ENCODE measurements at regions not wholly inside any gene's neighbourhood (a gene's known extent, or its start where the extent isn't known, plus 50 kb on each side); places are given as distances from the start of the nearest gene placed in this dataset.
"Not testable (repeated sequence)": the region's sequence is repeated elsewhere in the genome, so short reads cannot be mapped to it uniquely, and the experiment has no call there.

- not testable (repeated sequence) for DNase-seq (ENCODE audit: low read depth)
Measured at GRCh38 chr9:40934480-40934879, 194.0 kb downstream of the FOXD4L6 start.

- DNase-seq (ENCODE audit: low read depth) = not testable (repeated sequence)
Measured at GRCh38 chr9:40930426-40930825, 198.1 kb downstream of the FOXD4L6 start.

- DNase-seq (ENCODE audit: low read depth) = not testable (repeated sequence)
Measured at GRCh38 chr9:40929488-40929845, 199.0 kb downstream of the FOXD4L6 start.

GRCh38 chr9:40928803-40929487 lies 199.5 kb downstream of the FOXD4L6 start:
- no peak for DNase-seq (ENCODE audit: low read depth)

- DNase-seq (ENCODE audit: low read depth) = no peak
Measured at GRCh38 chr9:40927851-40928802, 200.4 kb downstream of the FOXD4L6 start.

- DNase-seq (ENCODE audit: low read depth) = no peak
Measured at GRCh38 chr9:40927260-40927631, 201.2 kb downstream of the FOXD4L6 start.

GRCh38 chr9:40926404-40927259 lies 201.8 kb downstream of the FOXD4L6 start:
- DNase-seq (ENCODE audit: low read depth) = no peak

- no peak for DNase-seq (ENCODE audit: low read depth)
Measured at GRCh38 chr9:40925149-40925548, 203.3 kb downstream of the FOXD4L6 start.

- not testable (repeated sequence) for DNase-seq (ENCODE audit: low read depth)
Measured at GRCh38 chr9:40916399-40916783, 212.1 kb downstream of the FOXD4L6 start.

GRCh38 chr9:40915660-40916398 lies 212.7 kb downstream of the FOXD4L6 start:
- DNase-seq (ENCODE audit: low read depth) = not testable (repeated sequence)

GRCh38 chr9:40914772-40915659 lies 213.5 kb downstream of the FOXD4L6 start:
- DNase-seq (ENCODE audit: low read depth) = no peak

GRCh38 chr9:40913928-40914673 lies 214.4 kb downstream of the FOXD4L6 start:
- no peak for DNase-seq (ENCODE audit: low read depth)

GRCh38 chr9:40913096-40913719 lies 215.3 kb downstream of the FOXD4L6 start:
- no peak for DNase-seq (ENCODE audit: low read depth)

GRCh38 chr9:40912679-40913078 lies 215.8 kb downstream of the FOXD4L6 start:
- DNase-seq (ENCODE audit: low read depth) = not testable (repeated sequence)

GRCh38 chr9:40911647-40912046 lies 216.8 kb downstream of the FOXD4L6 start:
- DNase-seq (ENCODE audit: low read depth) = no peak

GRCh38 chr9:40910995-40911394 lies 217.5 kb downstream of the FOXD4L6 start:
- not testable (repeated sequence) for DNase-seq (ENCODE audit: low read depth)

GRCh38 chr9:40909821-40910220 lies 218.7 kb downstream of the FOXD4L6 start:
- DNase-seq (ENCODE audit: low read depth) = no peak

GRCh38 chr9:40909111-40909510 lies 219.4 kb downstream of the FOXD4L6 start:
- not testable (repeated sequence) for DNase-seq (ENCODE audit: low read depth)

Measured in M059J (cell line).